PFSK-1 (cell line): ENCODE measurements at regions not wholly inside any gene's neighbourhood (a gene's known extent, or its start where the extent isn't known, plus 50 kb on each side); places are given as distances from the start of the nearest gene placed in this dataset.

Experiments
- FOXP2 ChIP-seq: optimal IDR thresholded peaks from 2 replicates; pipeline ENCODE3; 2011; ENCODE audit warnings: borderline replicate concordance, control low read depth, inconsistent platforms; ENCODE audit not compliant: insufficient read depth; ENCODE audit errors: extremely low read length, extremely low read depth
- POLR2AphosphoS5 ChIP-seq: IDR thresholded peaks from 2 replicates; pipeline ENCODE4 v1.6.1; 2012; ENCODE audit warnings: low read depth, mild to moderate bottlenecking, control low read depth, low read length, moderate library complexity
- SIN3A ChIP-seq: IDR thresholded peaks from 2 replicates; pipeline ENCODE4 v1.6.1; 2012; ENCODE audit warnings: mild to moderate bottlenecking, low read length, moderate library complexity, borderline replicate concordance; ENCODE audit not compliant: insufficient read depth

GRCh38 chr13:62418872-62419271, 1003.2 kb upstream of the PCDH20 start:
- TF ChIP-seq SIN3A (no peak), POLR2AphosphoS5 (no peak), FOXP2 (no peak)
